HG03108 (cell line): ENCODE measurements at regions not wholly inside any gene's neighbourhood (a gene's known extent, or its start where the extent isn't known, plus 50 kb on each side); places are given as distances from the start of the nearest gene placed in this dataset.
"Not testable (repeated sequence)": the region's sequence is repeated elsewhere in the genome, so short reads cannot be mapped to it uniquely, and the experiment has no call there.

ENCODE experiments used
- ATAC-seq: cut with Tn5 transposase; IDR thresholded peaks from one replicate; pipeline ENCODE4 v1.9.1; 2021; ENCODE audit warnings: moderate library complexity; ENCODE audit not compliant: unreplicated experiment

GRCh38 chr5:166708291-166708690, 1583.2 kb upstream of the WWC1 start:
- no peak for ATAC-seq

GRCh38 chr5:166709691-166710090, 1581.8 kb upstream of the WWC1 start:
- ATAC-seq, result no peak

- ATAC-seq, result no peak
Measured at GRCh38 chr5:166710271-166710670, 1581.2 kb upstream of the WWC1 start.

GRCh38 chr5:166712447-166713185, 1578.8 kb upstream of the WWC1 start:
- ATAC-seq, result no peak

- no peak for ATAC-seq
Measured at GRCh38 chr5:166713295-166713694, 1578.2 kb upstream of the WWC1 start.

- ATAC-seq, result no peak
Measured at GRCh38 chr5:166716856-166717492, 1574.5 kb upstream of the WWC1 start.

GRCh38 chr5:166719991-166720390, 1571.5 kb upstream of the WWC1 start:
- no peak for ATAC-seq

GRCh38 chr5:166722939-166723338, 1568.5 kb upstream of the WWC1 start:
- no peak for ATAC-seq

GRCh38 chr5:166724284-166724683, 1567.2 kb upstream of the WWC1 start:
- no peak for ATAC-seq

- no peak for ATAC-seq
Measured at GRCh38 chr5:166725593-166725992, 1565.9 kb upstream of the WWC1 start.

GRCh38 chr5:166726406-166726805, 1565.0 kb upstream of the WWC1 start:
- no peak for ATAC-seq

- ATAC-seq, result not testable (repeated sequence)
Measured at GRCh38 chr5:166742951-166743350, 1548.5 kb upstream of the WWC1 start.

- no peak for ATAC-seq
Measured at GRCh38 chr5:166746506-166746905, 1544.9 kb upstream of the WWC1 start.

GRCh38 chr5:166750376-166750775, 1541.1 kb upstream of the WWC1 start:
- ATAC-seq, result no peak

- ATAC-seq, result no peak
Measured at GRCh38 chr5:166758151-166758550, 1533.3 kb upstream of the WWC1 start.

GRCh38 chr5:166767858-166768257, 1523.6 kb upstream of the WWC1 start:
- ATAC-seq, result no peak

GRCh38 chr5:166768536-166768935, 1522.9 kb upstream of the WWC1 start:
- ATAC-seq, result no peak

GRCh38 chr5:166772770-166773169, 1518.7 kb upstream of the WWC1 start:
- ATAC-seq, result no peak

- no peak for ATAC-seq
Measured at GRCh38 chr5:166781737-166782136, 1509.7 kb upstream of the WWC1 start.

GRCh38 chr5:166784545-166785078, 1506.8 kb upstream of the WWC1 start:
- no peak for ATAC-seq

- ATAC-seq, result no peak
Measured at GRCh38 chr5:166786178-166786577, 1505.3 kb upstream of the WWC1 start.

GRCh38 chr5:166786889-166787288, 1504.6 kb upstream of the WWC1 start:
- no peak for ATAC-seq
